ENCODE measurements at regions not wholly inside any gene's neighbourhood (a gene's known extent, or its start where the extent isn't known, plus 50 kb on each side); places are given as distances from the start of the nearest gene placed in this dataset.
A peak's percentile ranks its signal among the peaks of the same experiment; 100 is the strongest.

GRCh38 chr12:127533353-127533752, 733.6 kb upstream of the TMEM132C start:
- DNase-seq (ENCODE audit: low spot score): no peak

- no peak for DNase-seq (ENCODE audit: low spot score)
Observed at GRCh38 chr12:127536833-127537428, 730.0 kb upstream of the TMEM132C start.

- no peak for DNase-seq (ENCODE audit: low spot score)
Observed at GRCh38 chr12:127538316-127538715, 728.7 kb upstream of the TMEM132C start.

GRCh38 chr12:127539226-127539858, 727.6 kb upstream of the TMEM132C start:
- no peak for DNase-seq (ENCODE audit: low spot score)

- no peak for DNase-seq (ENCODE audit: low spot score)
Observed at GRCh38 chr12:127542391-127542790, 724.6 kb upstream of the TMEM132C start.

- DNase-seq (ENCODE audit: low spot score): no peak
Observed at GRCh38 chr12:127542931-127543330, 724.0 kb upstream of the TMEM132C start.

GRCh38 chr12:127546721-127547505, 720.1 kb upstream of the TMEM132C start:
- no peak for DNase-seq (ENCODE audit: low spot score)

- peak; percentile 74 for DNase-seq (ENCODE audit: low spot score)
Observed at GRCh38 chr12:127548123-127548553, 718.8 kb upstream of the TMEM132C start.

- DNase-seq (ENCODE audit: low spot score): peak; percentile 70
Observed at GRCh38 chr12:127550271-127550670, 716.7 kb upstream of the TMEM132C start.

- no peak for DNase-seq (ENCODE audit: low spot score)
Observed at GRCh38 chr12:127552838-127553237, 714.1 kb upstream of the TMEM132C start.

- no peak for DNase-seq (ENCODE audit: low spot score)
Observed at GRCh38 chr12:127555071-127555470, 711.9 kb upstream of the TMEM132C start.

GRCh38 chr12:127556231-127556886, 710.6 kb upstream of the TMEM132C start:
- no peak for DNase-seq (ENCODE audit: low spot score)

- no peak for DNase-seq (ENCODE audit: low spot score)
Observed at GRCh38 chr12:127558361-127558760, 708.6 kb upstream of the TMEM132C start.

- peak; percentile 90 for DNase-seq (ENCODE audit: low spot score)
Observed at GRCh38 chr12:127559349-127560040, 707.5 kb upstream of the TMEM132C start.

- DNase-seq (ENCODE audit: low spot score): no peak
Observed at GRCh38 chr12:127560041-127560478, 706.9 kb upstream of the TMEM132C start.

GRCh38 chr12:127562816-127563215, 704.2 kb upstream of the TMEM132C start:
- DNase-seq (ENCODE audit: low spot score): no peak

GRCh38 chr12:127565241-127565640, 701.7 kb upstream of the TMEM132C start:
- no peak for DNase-seq (ENCODE audit: low spot score)

- DNase-seq (ENCODE audit: low spot score): no peak
Observed at GRCh38 chr12:127567531-127567930, 699.4 kb upstream of the TMEM132C start.

GRCh38 chr12:127570387-127570786, 696.6 kb upstream of the TMEM132C start:
- DNase-seq (ENCODE audit: low spot score): no peak

- no peak for DNase-seq (ENCODE audit: low spot score)
Observed at GRCh38 chr12:127570793-127571360, 696.1 kb upstream of the TMEM132C start.

GRCh38 chr12:127571578-127571977, 695.4 kb upstream of the TMEM132C start:
- no peak for DNase-seq (ENCODE audit: low spot score)

- no peak for DNase-seq (ENCODE audit: low spot score)
Observed at GRCh38 chr12:127579446-127579845, 687.5 kb upstream of the TMEM132C start.

All from AG08395 (cell line).